Liver (tissue), 8 donors: ENCODE measurements at regions not wholly inside any gene's neighbourhood (a gene's known extent, or its start where the extent isn't known, plus 50 kb on each side); places are given as distances from the start of the nearest gene placed in this dataset.

ENCODE experiments used
- DNase-seq: peaks from one replicate; pipeline ENCODE4 v3.0.0-alpha.2; 2017; ENCODE audit warnings: low spot score
- H3K27ac ChIP-seq, 2 donors: one replicate each; pipeline ENCODE4 v1.7.0; 2013; ENCODE audit warnings: inconsistent platforms in 2 of 2, low read length in 2 of 2, control low read depth in 1 of 2, low read depth in 1 of 2, mild to moderate bottlenecking in 1 of 2
- H3K27me3 ChIP-seq, 4 donors: one replicate each; pipeline versions ENCODE4 v1.6.1 to v1.7.0; 2013; ENCODE audit warnings: low read length in 3 of 4, inconsistent platforms in 1 of 4, mild to moderate bottlenecking in 1 of 4, moderate library complexity in 1 of 4; ENCODE audit not compliant: control insufficient read depth in 4 of 4, insufficient read depth in 4 of 4
- H3K36me3 ChIP-seq, 4 donors: one replicate each; pipeline versions ENCODE4 v1.6.1 to v1.7.0; 2013; ENCODE audit warnings: low read length in 3 of 4, mild to moderate bottlenecking in 3 of 4, low read depth in 1 of 4, moderate library complexity in 1 of 4; ENCODE audit not compliant: control insufficient read depth in 4 of 4, insufficient read depth in 3 of 4
- H3K4me1 ChIP-seq, 4 donors: one replicate each; pipeline versions ENCODE4 v1.6.1 to v1.7.0; 2013; ENCODE audit warnings: low read length in 3 of 4, mild to moderate bottlenecking in 3 of 4, moderate library complexity in 1 of 4; ENCODE audit not compliant: control insufficient read depth in 4 of 4, insufficient read depth in 4 of 4
- H3K4me3 ChIP-seq, 3 donors: one replicate each; pipeline versions ENCODE4 v1.6.1 to v1.7.0; 2013; ENCODE audit warnings: low read length in 3 of 3, control low read depth in 1 of 3, low read depth in 1 of 3, mild to moderate bottlenecking in 1 of 3
- H3K9ac ChIP-seq, 2 donors: one replicate each; pipeline ENCODE4 v1.7.0; 2013; ENCODE audit warnings: low read length in 2 of 2, mild to moderate bottlenecking in 2 of 2, moderate library complexity in 2 of 2, control low read depth in 1 of 2, low read depth in 1 of 2
- H3K9me3 ChIP-seq, 4 donors: one replicate each; pipeline versions ENCODE4 v1.6.1 to v1.7.0; 2013; ENCODE audit warnings: low read length in 3 of 4; ENCODE audit not compliant: control insufficient read depth in 4 of 4
- CTCF ChIP-seq: fragments of 150-350 bp; IDR thresholded peaks from 2 replicates; pipeline ENCODE4 v1.5.1; 2017; ENCODE audit warnings: improper control_type of control experiment, low read depth, low read length; ENCODE audit not compliant: missing input control
- EGR1 ChIP-seq, 2 donors: IDR thresholded peaks; 2 replicates each; pipeline ENCODE4 v1.6.1; 2016 to 2018; ENCODE audit warnings: antibody characterized with exemption in 2 of 2, low read depth in 2 of 2
- FOXA1 ChIP-seq: IDR thresholded peaks from 2 replicates; pipeline ENCODE4 v1.6.1; 2016; ENCODE audit warnings: antibody characterized with exemption
- GABPA ChIP-seq, 2 donors: IDR thresholded peaks in 1 of 2; conservative IDR thresholded peaks in 1 of 2; 2 replicates each; pipeline ENCODE4 v1.6.1; 2016; ENCODE audit warnings: antibody characterized with exemption in 2 of 2, mild to moderate bottlenecking in 1 of 2, moderate library complexity in 1 of 2
- HNF4G ChIP-seq: IDR thresholded peaks from 2 replicates; pipeline ENCODE4 v1.6.1; 2016; ENCODE audit warnings: antibody characterized with exemption
- JUND ChIP-seq, 2 donors: IDR thresholded peaks; 2 replicates each; pipeline ENCODE4 v1.6.1; 2016; ENCODE audit warnings: antibody characterized with exemption in 2 of 2
- MAX ChIP-seq: IDR thresholded peaks from 2 replicates; pipeline ENCODE4 v1.6.1; 2016; ENCODE audit warnings: antibody characterized with exemption
- NR2F2 ChIP-seq: IDR thresholded peaks from 2 replicates; pipeline ENCODE4 v1.6.1; 2016; ENCODE audit warnings: antibody characterized with exemption
- REST ChIP-seq: IDR thresholded peaks from 2 replicates; pipeline ENCODE4 v1.6.1; 2016; ENCODE audit warnings: antibody characterized with exemption, mild to moderate bottlenecking
- TAF1 ChIP-seq: conservative IDR thresholded peaks from 2 replicates; pipeline ENCODE4 v1.6.1; 2016; ENCODE audit warnings: antibody characterized with exemption, mild to moderate bottlenecking
- ZBTB33 ChIP-seq: IDR thresholded peaks from 2 replicates; pipeline ENCODE4 v1.6.1; 2016; ENCODE audit warnings: antibody characterized with exemption
- WGBS: extraction: QIAGEN DNeasy Blood & Tissue Kit; methylation state at CpG from one replicate; pipeline ENCODE4 v1.1.7; 2013; 5-methylcytosine and 5-hydroxymethylcytosine counted together
- donor health status: healthy.
- donor health status: healthy.
- donor health status: healthy.
- donor health status: healthy.
- donor health status: healthy.

GRCh38 chr12:24153079-24153478 is 203.6 kb upstream of the SOX5 start:
- no peaks in the 10 kb centered on the region for H3K4me1 ChIP-seq
- WGBS = 76% methylated on average over 2 of the region's 2 CpGs
- DNase-seq = no peak
- H3K9me3 ChIP-seq = no peaks in the 10 kb centered on the region
- H3K9ac ChIP-seq = no peak overlapping the region
- no peak overlapping the region for H3K4me3 ChIP-seq
- no peaks in the 10 kb centered on the region for H3K27me3 ChIP-seq
- no peaks in the 10 kb centered on the region for H3K36me3 ChIP-seq
- H3K27ac ChIP-seq = no peak overlapping the region
- TF ChIP-seq HNF4G (no peak), MAX (no peak), CTCF (no peak), REST (no peak), ZBTB33 (no peak), JUND (IDR thresholded peaks at IDR 0.05) (no peak), GABPA (IDR thresholded peaks at IDR 0.05 in 1 of 2, conservative IDR thresholded peaks at IDR 0.05 in 1 of 2) (no peak), NR2F2 (no peak), EGR1 (IDR thresholded peaks at IDR 0.05; ENCODE audit: low read depth in 2 of 2) (no peak)

- Histone ChIP-seq H3K9ac (no peak overlapping the region), H3K9me3 (no peaks in the 10 kb centered on the region), H3K4me1 (no peaks in the 10 kb centered on the region), H3K4me3 (no peak overlapping the region), H3K27ac (no peak overlapping the region), H3K27me3 (no peaks in the 10 kb centered on the region), H3K36me3 (no peaks in the 10 kb centered on the region)
- 93% methylated on average over 3 of the region's 3 CpGs for WGBS
- TF ChIP-seq EGR1 (IDR thresholded peaks at IDR 0.05; ENCODE audit: low read depth in 2 of 2) (no peak), TAF1 (no peak), NR2F2 (no peak), JUND (IDR thresholded peaks at IDR 0.05) (no peak), FOXA1 (no peak)
- DNase-seq = no peak
These were observed 202.8 kb upstream of the SOX5 start for GRCh38 chr12:24152270-24152669.
